ENCODE measurements at regions not wholly inside any gene's neighbourhood (a gene's known extent, or its start where the extent isn't known, plus 50 kb on each side); places are given as distances from the start of the nearest gene placed in this dataset.

DNA sequence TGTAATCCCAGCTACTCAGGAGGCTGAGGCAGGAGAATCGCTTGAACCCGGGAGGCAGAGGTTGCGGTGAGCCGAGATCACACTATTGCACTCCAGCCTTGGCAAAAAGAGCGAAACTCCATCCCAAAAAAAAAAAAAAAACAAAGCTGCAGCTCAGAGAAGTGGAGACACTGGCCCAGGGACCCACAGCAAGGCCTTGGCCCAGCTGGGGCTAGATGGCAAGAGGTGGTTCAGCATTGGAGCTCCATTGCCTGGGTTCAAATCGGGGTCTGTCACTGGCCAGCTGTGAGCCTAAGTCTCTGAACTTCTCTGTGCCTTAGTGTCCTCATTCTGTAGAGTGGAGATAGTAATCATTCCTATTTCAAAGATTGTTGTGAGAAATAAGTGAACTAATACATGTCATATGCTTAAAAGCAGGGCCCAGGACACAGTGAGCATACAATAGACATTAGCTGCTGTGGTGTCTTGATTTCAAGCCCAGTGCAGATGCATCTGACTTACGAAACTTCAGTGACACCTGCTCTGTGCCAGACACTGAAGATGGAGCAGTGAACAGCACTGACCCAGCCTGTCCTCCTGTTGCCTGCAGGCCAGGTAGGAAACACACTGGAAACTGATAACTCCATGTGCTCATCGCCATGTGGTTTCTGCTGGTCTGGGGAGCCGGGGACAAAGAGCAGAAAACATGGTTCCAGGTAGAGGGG, 127.7 kb downstream of the C9orf50 start:
- TF ChIP-seq, protein P1, sequence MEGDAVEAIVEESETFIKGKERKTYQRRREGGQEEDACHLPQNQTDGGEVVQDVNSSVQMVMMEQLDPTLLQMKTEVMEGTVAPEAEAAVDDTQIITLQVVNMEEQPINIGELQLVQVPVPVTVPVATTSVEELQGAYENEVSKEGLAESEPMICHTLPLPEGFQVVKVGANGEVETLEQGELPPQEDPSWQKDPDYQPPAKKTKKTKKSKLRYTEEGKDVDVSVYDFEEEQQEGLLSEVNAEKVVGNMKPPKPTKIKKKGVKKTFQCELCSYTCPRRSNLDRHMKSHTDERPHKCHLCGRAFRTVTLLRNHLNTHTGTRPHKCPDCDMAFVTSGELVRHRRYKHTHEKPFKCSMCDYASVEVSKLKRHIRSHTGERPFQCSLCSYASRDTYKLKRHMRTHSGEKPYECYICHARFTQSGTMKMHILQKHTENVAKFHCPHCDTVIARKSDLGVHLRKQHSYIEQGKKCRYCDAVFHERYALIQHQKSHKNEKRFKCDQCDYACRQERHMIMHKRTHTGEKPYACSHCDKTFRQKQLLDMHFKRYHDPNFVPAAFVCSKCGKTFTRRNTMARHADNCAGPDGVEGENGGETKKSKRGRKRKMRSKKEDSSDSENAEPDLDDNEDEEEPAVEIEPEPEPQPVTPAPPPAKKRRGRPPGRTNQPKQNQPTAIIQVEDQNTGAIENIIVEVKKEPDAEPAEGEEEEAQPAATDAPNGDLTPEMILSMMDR (IDR thresholded peaks at IDR 0.05; ENCODE audit: low read length, missing control alignments): no peak
- no peak for DNase-seq (ENCODE audit: low read depth)
- no peak overlapping the region for H3K4me3 ChIP-seq (replicated peaks; ENCODE audit: low read depth, low read length)

DNA sequence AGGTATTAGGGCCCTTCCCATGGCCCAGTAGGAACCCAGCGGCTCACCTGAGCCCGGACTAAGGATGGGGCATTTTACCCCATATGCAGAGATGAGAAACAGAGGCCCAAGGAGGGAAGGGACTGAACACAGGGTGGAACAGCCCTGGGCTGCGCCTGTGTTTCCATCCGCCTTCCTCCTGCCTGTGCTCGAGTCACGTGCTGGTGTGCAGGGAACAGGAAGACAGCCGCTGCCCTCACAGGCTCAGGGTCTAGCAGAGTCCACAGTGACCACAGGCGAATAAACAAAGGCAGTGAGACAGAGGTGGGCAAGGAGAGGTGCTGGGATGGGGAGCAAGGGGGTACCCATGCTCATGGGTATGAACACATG, 129.4 kb downstream of the C9orf50 start:
- peak overlapping the region; percentile 17 for H3K4me3 ChIP-seq (replicated peaks; ENCODE audit: low read depth, low read length)
- DNase-seq (ENCODE audit: low read depth): peak; percentile 28
- TF ChIP-seq, protein P1 (IDR thresholded peaks at IDR 0.05; ENCODE audit: low read length, missing control alignments): no peak

DNA sequence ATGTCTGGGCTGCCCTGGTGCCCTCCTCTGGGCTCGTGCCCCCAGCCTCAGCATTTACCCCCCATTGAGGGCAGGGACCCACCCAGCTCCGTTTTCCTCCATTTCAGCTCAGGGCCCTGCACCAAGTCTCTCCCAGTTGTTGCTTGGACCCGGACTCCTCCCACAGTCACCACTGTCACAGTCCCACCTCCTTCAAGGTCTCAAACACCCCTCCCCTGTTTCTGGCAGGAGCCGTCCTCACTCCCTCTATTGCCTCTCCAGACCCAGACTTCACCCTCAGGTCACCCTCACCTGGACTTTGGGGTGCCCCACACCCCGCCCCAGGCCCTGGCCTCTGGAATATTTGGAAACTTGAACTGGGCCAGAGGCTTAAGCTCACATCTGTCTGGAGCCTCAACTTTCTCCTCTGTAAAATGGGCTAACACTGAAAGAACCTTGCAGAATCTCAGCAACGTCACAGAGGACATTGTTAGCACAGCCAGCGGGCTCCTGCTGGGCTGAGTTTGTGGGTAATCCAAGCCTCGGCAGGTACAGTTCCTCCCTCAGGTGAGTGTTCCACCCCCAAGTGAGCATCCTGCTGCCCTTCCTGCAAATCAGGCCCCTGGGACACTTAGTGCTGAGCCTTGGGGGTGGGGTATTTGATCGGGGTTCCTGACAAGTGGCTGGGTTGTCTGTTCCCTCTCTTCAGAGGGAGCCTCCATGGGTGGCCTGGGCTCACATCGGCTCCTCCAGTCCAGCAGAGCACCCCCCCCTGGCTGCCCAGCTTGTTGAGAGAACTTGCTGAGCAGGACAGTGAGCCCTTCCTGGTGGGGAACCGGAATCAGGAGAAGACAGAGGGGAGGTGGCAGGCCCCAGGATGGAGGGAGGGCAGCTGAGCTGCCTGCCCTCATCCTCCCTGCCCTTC, 130.1 kb downstream of the C9orf50 start:
- DNase-seq (ENCODE audit: low read depth): no peak
- peak overlapping the region; percentile 56 for H3K4me3 ChIP-seq (replicated peaks; ENCODE audit: low read depth, low read length)
- TF ChIP-seq, protein P1 (IDR thresholded peaks at IDR 0.05; ENCODE audit: low read length, missing control alignments): no peak

DNA sequence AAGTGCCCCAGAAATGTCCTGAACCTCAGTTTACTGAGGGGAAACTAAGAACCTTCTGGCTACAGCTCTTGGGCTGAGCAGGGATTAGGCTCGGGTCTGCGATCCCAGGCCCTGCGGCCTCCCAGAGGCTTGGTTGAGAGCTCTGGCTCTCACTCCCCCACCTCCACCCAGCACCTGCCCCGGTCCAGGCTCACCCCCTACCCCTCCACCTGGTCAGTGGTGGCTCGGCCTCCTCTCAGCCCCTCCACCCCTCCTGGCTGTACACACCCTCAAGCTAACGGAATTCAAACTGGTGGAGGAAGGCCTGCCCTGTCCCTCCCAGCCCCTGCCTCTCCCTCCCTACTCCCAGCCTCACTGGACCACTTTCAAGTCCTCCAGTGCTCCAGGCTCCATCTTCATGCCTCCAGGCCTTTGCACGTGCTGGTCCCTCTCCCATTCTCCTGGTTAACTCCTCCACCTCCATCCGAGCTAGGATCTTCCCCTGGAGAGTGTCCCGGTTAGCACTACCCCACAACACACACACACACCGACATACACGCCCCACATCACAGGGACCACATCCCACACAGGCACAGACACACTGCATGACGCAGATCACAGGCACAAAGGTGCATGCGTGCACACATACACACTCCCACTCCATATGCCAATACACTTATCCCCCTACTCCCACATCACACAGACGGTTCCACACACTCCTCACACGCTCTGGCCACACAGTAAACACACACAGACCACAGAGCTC, 130.9 kb downstream of the C9orf50 start:
- TF ChIP-seq, protein P1 (IDR thresholded peaks at IDR 0.05; ENCODE audit: low read length, missing control alignments): no peak
- peak; percentile 67 for DNase-seq (ENCODE audit: low read depth)
- H3K4me3 ChIP-seq (replicated peaks; ENCODE audit: low read depth, low read length): peak overlapping the region; percentile 56

DNA sequence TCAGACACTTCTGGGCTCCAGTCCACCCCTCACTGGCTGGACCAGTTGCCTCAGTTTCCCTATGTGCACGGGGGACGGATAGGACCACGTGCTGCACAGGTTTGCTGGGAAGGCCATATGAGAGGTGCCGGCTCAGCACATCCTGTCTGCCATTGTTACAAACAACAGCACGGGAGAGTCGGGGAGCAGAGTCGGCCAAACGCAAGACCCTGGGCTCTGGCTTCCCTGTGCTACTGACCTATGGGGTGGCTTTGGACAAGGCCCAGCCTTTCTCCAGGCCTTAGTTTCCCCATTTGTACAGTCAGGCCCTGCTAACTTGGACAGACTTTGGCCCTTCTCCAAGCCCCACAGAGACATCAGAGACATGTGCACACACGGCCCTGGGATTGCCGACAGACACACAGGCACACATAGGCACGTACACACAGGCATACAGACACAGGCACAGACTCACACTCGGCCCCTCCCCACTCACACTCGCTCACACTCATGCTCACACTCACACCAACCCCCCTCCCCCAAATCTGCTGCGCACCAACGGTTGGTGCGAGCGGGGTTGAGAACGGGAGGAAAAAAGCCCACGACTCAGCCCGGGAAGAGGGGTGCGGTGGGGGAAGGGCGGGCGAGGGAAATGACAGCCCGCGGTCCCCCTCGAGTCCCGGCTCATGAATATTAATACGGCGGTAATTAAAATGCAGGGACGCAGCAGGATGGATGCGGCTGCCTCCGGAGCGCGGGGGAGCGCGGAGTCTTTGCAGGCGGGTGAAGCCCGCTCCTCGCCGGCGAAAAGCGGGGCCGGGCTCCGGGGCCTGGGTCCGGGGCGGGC, 133.0 kb downstream of the C9orf50 start:
- TF ChIP-seq, protein P1 (IDR thresholded peaks at IDR 0.05; ENCODE audit: low read length, missing control alignments): no peak
- H3K4me3 ChIP-seq (replicated peaks; ENCODE audit: low read depth, low read length): peak overlapping the region; percentile 40
- peak; percentile 71 for DNase-seq (ENCODE audit: low read depth)
